ENCODE measurements at regions not wholly inside any gene's neighbourhood (a gene's known extent, or its start where the extent isn't known, plus 50 kb on each side); places are given as distances from the start of the nearest gene placed in this dataset.

DNA sequence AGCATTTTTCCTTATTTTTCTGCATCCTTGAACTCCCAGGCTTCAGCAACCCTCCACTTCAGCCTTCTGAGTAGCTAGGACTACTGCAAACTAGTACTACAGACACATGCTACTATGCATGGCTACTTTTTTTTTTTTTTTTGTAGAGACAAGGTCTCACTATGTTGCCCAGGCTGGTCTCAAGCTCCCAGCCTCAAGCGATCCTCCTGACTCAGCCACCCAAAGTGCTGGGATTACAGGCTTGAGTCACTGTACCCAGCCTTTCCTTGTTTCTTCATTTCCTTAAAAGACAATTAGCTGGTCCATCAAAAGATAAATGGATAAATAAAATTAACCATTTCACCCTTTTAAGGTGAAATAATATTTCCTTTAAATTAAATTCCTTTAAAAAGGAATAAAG lies 205.8 kb downstream of the SPTSSA start:
- TF ChIP-seq, protein P1, sequence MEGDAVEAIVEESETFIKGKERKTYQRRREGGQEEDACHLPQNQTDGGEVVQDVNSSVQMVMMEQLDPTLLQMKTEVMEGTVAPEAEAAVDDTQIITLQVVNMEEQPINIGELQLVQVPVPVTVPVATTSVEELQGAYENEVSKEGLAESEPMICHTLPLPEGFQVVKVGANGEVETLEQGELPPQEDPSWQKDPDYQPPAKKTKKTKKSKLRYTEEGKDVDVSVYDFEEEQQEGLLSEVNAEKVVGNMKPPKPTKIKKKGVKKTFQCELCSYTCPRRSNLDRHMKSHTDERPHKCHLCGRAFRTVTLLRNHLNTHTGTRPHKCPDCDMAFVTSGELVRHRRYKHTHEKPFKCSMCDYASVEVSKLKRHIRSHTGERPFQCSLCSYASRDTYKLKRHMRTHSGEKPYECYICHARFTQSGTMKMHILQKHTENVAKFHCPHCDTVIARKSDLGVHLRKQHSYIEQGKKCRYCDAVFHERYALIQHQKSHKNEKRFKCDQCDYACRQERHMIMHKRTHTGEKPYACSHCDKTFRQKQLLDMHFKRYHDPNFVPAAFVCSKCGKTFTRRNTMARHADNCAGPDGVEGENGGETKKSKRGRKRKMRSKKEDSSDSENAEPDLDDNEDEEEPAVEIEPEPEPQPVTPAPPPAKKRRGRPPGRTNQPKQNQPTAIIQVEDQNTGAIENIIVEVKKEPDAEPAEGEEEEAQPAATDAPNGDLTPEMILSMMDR (IDR thresholded peaks at IDR 0.05; ENCODE audit: borderline replicate concordance, extremely low read depth, insufficient read depth): no peak
- DNase-seq: no peak

DNA sequence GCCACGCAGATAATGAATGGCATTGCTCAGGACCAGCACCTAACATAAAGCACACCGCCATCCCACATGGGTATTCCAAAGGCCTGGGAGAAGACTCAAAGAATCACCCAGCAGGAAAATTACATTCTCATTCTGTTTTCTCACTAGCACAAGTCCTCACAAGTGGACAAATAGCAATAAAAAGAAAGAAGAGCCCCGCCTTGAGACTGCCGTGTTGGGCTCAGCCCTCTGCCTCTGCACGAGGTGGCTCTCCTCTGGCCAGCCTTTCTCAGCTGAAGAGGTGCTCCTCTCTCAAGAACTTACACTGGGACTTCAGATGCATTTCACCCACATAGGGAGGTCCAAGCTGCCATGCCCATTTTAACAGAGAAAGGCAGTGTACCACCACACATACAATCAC lies 207.5 kb downstream of the SPTSSA start:
- TF ChIP-seq, protein P1 (IDR thresholded peaks at IDR 0.05; ENCODE audit: borderline replicate concordance, extremely low read depth, insufficient read depth): no peak
- H3K9me3 ChIP-seq (ENCODE audit: control insufficient read depth in 2 of 3, insufficient read depth in 1 of 3, low read length in 3 of 3): no peaks in the 10 kb centered on the region
- intact Hi-C loops (cut with DNase I): no loop called here
- DNase-seq (no peak), FAIRE-seq (no peak)
- H3K4me1 ChIP-seq (ENCODE audit: control insufficient read depth in 2 of 3, insufficient read depth in 2 of 3, low read depth in 1 of 3, low read length in 3 of 3): no peaks in the 10 kb centered on the region
- no peaks in the 10 kb centered on the region for H3K36me3 ChIP-seq (ENCODE audit: control insufficient read depth in 2 of 3, insufficient read depth in 3 of 3, low read length in 3 of 3)
- no peak overlapping the region for H3K27ac ChIP-seq (ENCODE audit: low read depth in 2 of 2, low read length in 2 of 2)
- no peak overlapping the region for H3K4me3 ChIP-seq (ENCODE audit: low read length in 3 of 3)
- no peaks in the 10 kb centered on the region for H3K27me3 ChIP-seq (ENCODE audit: control insufficient read depth, insufficient read depth, low read length)
- no peak overlapping the region for H3K9ac ChIP-seq (ENCODE audit: low read length in 3 of 3)

More for the DNA sequence above, 205.8 kb downstream of the SPTSSA start:
- Histone ChIP-seq H3K9ac (ENCODE audit: low read length in 3 of 3) (no peak overlapping the region), H3K4me1 (ENCODE audit: control insufficient read depth in 2 of 3, insufficient read depth in 2 of 3, low read depth in 1 of 3, low read length in 3 of 3) (no peaks in the 10 kb centered on the region), H3K27ac (ENCODE audit: low read depth in 2 of 2, low read length in 2 of 2) (no peak overlapping the region), H3K4me3 (ENCODE audit: low read length in 3 of 3) (no peak overlapping the region), H3K9me3 (ENCODE audit: control insufficient read depth in 2 of 3, insufficient read depth in 1 of 3, low read length in 3 of 3) (no peaks in the 10 kb centered on the region), H3K36me3 (ENCODE audit: control insufficient read depth in 2 of 3, insufficient read depth in 3 of 3, low read length in 3 of 3) (no peaks in the 10 kb centered on the region), H3K27me3 (ENCODE audit: control insufficient read depth, insufficient read depth, low read length) (no peaks in the 10 kb centered on the region)
- FAIRE-seq: no peak
- intact Hi-C loops (cut with DNase I): no loop called here

DNA sequence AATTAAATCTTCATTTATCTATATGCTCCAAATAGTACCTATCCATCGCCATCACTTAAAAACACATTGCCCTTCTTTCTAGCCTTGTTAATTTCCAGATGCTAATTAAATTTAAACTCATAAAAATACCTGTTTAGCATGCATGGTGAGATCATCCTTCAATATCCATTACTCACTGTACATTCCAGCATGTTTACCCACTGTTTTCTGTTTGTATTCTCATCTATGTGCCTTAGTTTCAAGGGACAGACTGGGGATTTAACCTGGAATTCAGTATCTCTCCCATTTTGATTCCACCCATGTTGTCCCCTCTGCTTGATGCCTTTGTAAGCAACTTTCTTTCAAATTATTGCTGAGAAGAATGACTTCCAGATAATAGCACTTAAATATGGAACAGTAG lies 208.0 kb downstream of the SPTSSA start:
- Histone ChIP-seq H3K27me3 (ENCODE audit: control insufficient read depth, insufficient read depth, low read length) (no peaks in the 10 kb centered on the region), H3K9me3 (ENCODE audit: control insufficient read depth in 2 of 3, insufficient read depth in 1 of 3, low read length in 3 of 3) (no peaks in the 10 kb centered on the region), H3K4me3 (ENCODE audit: low read length in 3 of 3) (no peak overlapping the region), H3K9ac (ENCODE audit: low read length in 3 of 3) (no peak overlapping the region), H3K4me1 (ENCODE audit: control insufficient read depth in 2 of 3, insufficient read depth in 2 of 3, low read depth in 1 of 3, low read length in 3 of 3) (no peaks in the 10 kb centered on the region), H3K27ac (ENCODE audit: low read depth in 2 of 2, low read length in 2 of 2) (no peak overlapping the region), H3K36me3 (ENCODE audit: control insufficient read depth in 2 of 3, insufficient read depth in 3 of 3, low read length in 3 of 3) (no peaks in the 10 kb centered on the region)
- intact Hi-C loops (cut with DNase I): no loop called here
- TF ChIP-seq, protein P1 (IDR thresholded peaks at IDR 0.05; ENCODE audit: borderline replicate concordance, extremely low read depth, insufficient read depth): no peak
- FAIRE-seq: no peak
- no peak for DNase-seq

DNA sequence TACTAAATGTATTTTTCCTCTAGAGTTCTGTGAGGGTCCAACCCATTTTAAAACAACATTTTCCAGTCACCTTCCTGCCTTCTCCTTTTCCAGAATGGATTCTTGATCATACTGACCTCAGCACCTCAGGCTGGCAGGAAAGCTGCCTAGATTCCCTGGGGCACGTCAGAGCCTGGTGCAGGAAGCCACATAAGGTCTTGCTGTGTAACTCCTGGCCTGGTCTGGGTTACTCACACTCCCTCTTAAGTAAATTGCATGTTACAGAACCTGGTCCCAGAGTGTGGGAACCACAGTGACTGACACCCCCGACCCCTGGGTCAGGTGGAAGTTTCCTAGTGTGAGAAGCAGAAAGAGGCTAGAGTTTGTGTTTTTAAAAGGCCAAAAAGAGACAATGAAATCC lies 209.8 kb downstream of the SPTSSA start:
- Histone ChIP-seq H3K9ac (ENCODE audit: low read length in 3 of 3) (no peak overlapping the region), H3K27ac (ENCODE audit: low read depth in 2 of 2, low read length in 2 of 2) (no peak overlapping the region), H3K36me3 (ENCODE audit: control insufficient read depth in 2 of 3, insufficient read depth in 3 of 3, low read length in 3 of 3) (no peaks in the 10 kb centered on the region), H3K9me3 (ENCODE audit: control insufficient read depth in 2 of 3, insufficient read depth in 1 of 3, low read length in 3 of 3) (no peaks in the 10 kb centered on the region), H3K4me3 (ENCODE audit: low read length in 3 of 3) (no peak overlapping the region), H3K27me3 (ENCODE audit: control insufficient read depth, insufficient read depth, low read length) (no peaks in the 10 kb centered on the region), H3K4me1 (ENCODE audit: control insufficient read depth in 2 of 3, insufficient read depth in 2 of 3, low read depth in 1 of 3, low read length in 3 of 3) (no peaks in the 10 kb centered on the region)
- DNase-seq (no peak), FAIRE-seq (no peak)
- TF ChIP-seq, protein P1 (IDR thresholded peaks at IDR 0.05; ENCODE audit: borderline replicate concordance, extremely low read depth, insufficient read depth): no peak
- intact Hi-C loops (cut with DNase I): no loop called here
